Uterus (tissue), 2 donors: ENCODE measurements at regions not wholly inside any gene's neighbourhood (a gene's known extent, or its start where the extent isn't known, plus 50 kb on each side); places are given as distances from the start of the nearest gene placed in this dataset.

ENCODE experiments used
- POLR2A ChIP-seq, 2 donors: fragments of 450-650 bp; IDR thresholded peaks; one replicate each; pipeline ENCODE4 v1.6.1; 2016; ENCODE audit warnings: antibody characterized with exemption in 2 of 2, mild to moderate bottlenecking in 1 of 2, moderate library complexity in 1 of 2
- TF ChIP-seq, protein P1 (sequence below), 4 experiments: fragments of 200-600 bp in 2 of 4; fragments of 450-650 bp in 2 of 4; sonication (generic) in 2 of 4; IDR thresholded peaks; one replicate each; pipeline ENCODE4 v1.5.1; 2016 to 2019; ENCODE audit warnings: antibody characterized with exemption in 4 of 4, mild to moderate bottlenecking in 2 of 4, moderate library complexity in 1 of 4

DNA sequence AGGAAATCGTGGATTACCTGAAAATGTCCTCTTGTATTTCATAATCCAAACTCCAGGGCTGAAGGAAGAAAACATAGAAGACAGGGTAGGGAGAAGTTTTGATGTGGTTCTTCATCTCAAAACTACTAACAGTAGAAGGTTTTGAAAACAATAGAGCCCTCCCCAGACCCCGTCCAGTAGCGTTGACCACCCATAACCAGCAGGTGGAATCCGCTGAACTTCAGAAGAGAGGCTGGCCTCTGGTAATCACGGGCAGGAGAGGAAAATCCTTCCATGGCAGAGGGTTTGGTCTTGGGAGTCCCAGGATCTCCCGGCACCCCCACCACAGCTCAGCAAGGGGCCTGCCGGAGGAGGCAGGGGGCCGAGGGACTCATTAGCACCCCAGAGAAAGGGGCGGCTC, 333.4 kb upstream of the RNF32 start:
- TF ChIP-seq, protein P1, sequence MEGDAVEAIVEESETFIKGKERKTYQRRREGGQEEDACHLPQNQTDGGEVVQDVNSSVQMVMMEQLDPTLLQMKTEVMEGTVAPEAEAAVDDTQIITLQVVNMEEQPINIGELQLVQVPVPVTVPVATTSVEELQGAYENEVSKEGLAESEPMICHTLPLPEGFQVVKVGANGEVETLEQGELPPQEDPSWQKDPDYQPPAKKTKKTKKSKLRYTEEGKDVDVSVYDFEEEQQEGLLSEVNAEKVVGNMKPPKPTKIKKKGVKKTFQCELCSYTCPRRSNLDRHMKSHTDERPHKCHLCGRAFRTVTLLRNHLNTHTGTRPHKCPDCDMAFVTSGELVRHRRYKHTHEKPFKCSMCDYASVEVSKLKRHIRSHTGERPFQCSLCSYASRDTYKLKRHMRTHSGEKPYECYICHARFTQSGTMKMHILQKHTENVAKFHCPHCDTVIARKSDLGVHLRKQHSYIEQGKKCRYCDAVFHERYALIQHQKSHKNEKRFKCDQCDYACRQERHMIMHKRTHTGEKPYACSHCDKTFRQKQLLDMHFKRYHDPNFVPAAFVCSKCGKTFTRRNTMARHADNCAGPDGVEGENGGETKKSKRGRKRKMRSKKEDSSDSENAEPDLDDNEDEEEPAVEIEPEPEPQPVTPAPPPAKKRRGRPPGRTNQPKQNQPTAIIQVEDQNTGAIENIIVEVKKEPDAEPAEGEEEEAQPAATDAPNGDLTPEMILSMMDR (IDR thresholded peaks at IDR 0.05), result no peak
- TF ChIP-seq POLR2A (IDR thresholded peaks at IDR 0.05), result no peak
